GM19395 (cell line): ENCODE measurements at regions not wholly inside any gene's neighbourhood (a gene's known extent, or its start where the extent isn't known, plus 50 kb on each side); places are given as distances from the start of the nearest gene placed in this dataset.
"Not testable (repeated sequence)": the region's sequence is repeated elsewhere in the genome, so short reads cannot be mapped to it uniquely, and the experiment has no call there.

Experiments
- ATAC-seq: cut with Tn5 transposase; IDR thresholded peaks from one replicate; pipeline ENCODE4 v1.9.1; 2021; ENCODE audit warnings: mild to moderate bottlenecking, moderate library complexity; ENCODE audit not compliant: unreplicated experiment

- no peak for ATAC-seq
Observed at GRCh38 chr2:71926876-71927756, 220.5 kb downstream of the CYP26B1 start.

DNA sequence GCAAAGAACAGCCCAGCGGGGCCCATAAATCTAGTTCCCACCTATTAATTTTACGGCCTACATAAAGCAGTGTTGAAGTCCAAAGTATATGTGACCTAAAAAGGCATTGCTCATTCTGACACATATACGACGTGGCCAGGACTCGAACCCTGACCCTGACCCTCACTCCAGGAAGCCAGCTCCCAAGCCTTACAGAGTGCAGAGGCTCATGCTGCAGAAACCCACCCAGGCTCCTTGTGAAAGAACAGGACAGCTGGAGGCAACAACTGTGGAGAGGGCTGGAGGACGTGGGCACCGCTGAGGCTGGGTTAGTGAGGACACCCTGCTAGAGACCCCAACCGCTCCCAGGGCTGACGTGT lies 221.6 kb downstream of the CYP26B1 start:
- no peak for ATAC-seq

GRCh38 chr2:71925268-71926088 lies 222.2 kb downstream of the CYP26B1 start:
- no peak for ATAC-seq

GRCh38 chr2:71923887-71924533 lies 223.7 kb downstream of the CYP26B1 start:
- ATAC-seq: peak; percentile 85

- no peak for ATAC-seq
Observed at GRCh38 chr2:71923143-71923525, 224.5 kb downstream of the CYP26B1 start.

GRCh38 chr2:71922499-71923142 lies 225.0 kb downstream of the CYP26B1 start:
- ATAC-seq: no peak

- ATAC-seq: no peak
Observed at GRCh38 chr2:71922091-71922490, 225.6 kb downstream of the CYP26B1 start.

DNA sequence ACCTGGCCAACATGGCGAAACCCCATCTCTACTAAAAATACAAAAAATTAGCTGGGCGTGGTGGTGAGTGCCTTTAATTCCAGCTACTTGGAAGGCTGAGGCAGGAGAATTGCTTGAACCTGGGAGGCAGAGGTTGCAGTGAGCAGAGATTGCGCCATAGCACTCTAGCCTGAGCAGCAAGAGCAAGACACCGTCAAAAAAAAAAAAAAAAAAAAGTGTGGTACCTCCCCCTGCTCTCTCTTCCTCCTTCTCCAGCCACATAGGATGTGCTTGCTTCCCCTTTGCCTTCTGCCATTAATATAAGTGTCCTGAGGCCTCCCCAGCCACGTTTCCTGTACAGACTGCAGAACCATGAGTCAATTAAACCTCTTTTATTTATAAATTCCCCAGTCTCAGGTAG lies 226.8 kb downstream of the CYP26B1 start:
- not testable (repeated sequence) for ATAC-seq

DNA sequence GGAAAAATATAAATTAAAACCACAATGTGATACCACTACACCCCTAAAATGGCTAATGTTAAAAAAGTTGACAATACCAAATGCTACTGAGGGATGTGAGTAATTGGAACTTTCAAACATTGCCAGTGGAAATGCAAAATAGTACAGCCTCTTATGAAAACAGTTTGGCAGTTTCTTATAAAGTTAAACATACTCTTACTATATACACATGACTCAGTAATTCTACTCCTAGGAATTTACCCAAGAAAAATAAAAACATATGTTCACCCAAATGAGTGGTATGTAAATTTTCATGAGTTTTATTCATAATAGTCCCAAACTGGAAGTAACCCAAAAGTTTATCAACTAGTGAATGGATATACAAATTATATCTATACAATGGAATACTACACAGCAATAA lies 228.0 kb downstream of the CYP26B1 start:
- ATAC-seq: no peak

DNA sequence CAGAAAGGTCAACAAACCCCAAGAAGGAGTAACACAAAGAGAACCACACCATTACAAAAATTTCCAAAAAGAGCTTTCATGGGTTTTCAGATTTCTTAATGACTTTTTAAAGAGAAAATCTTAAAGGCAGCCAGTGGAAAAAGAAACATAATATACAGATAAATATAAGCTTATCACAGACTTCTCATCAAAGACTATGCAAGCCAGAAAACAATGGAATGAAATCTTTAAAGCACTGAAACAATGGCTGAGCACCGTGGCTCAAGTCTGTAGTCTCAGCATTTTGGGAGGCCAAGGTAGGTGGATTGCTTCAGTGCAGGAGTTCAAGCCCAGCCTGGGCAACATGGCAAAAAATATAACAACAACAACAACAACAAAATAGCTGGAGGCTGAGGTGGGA lies 237.4 kb downstream of the CYP26B1 start:
- no peak for ATAC-seq

DNA sequence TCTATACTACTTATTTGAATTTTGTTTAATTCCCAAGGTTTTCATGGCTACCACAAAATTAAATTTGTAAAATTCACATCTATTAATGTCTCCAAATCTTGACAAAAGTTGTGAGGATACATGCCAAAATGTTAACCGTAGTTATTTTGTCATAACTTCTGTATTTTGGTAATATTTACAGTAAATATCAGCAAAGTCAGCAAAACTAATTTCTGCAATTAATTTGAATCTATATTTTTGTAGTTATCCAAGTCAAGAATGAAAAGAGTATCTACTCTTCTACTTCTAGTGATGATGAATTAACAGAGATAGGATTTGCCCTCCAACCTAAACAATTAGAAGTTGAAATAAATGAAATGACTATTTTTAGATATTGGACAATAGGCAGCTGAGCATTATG lies 238.9 kb downstream of the CYP26B1 start:
- ATAC-seq: no peak

DNA sequence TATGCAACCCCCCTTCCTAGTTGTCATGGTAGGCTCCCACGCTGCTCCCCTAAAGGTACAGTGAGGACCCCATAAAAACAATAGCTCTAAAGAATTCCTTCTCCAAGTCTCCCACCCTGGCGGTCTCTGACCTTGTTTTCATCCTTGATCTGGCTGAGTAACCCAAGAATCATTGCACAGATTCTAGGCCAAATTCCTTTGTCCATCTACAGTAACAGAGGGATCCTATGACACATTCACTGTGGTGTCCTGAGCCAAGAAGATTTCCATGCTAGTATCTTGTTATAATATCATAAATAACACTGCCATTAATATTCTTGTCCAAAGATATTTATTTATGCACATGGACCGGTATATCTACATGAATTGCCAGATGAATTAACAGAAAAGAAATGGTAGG lies 240.2 kb downstream of the CYP26B1 start:
- no peak for ATAC-seq

DNA sequence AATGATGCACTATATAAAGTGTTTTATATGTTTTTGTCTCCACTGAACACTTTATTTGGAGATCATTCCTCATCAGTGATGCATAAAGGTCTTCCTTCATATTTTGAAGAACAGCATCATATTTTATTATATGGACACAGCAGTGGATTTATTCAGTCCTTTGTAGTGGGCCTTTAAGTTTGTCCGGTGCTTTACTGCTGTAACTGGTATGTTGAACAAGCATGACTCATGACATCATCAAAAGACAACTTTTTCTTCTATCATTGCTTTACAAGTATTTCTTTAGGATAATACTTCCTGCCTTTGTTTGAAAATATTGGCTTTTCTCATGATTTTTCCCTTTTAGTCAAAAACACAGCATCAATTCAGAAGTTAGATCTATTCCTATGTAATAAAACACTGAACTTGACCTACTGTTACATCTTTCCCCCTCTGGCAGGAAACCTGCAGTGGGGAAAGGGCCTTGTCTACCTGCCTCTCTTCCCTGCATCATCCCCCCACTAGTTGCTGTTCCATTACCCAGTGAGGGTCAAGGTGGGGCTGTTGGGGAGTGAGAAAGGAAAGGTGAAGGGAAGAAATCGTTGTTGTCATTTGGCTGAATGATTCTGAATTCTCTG lies 241.2 kb downstream of the CYP26B1 start:
- ATAC-seq: no peak

GRCh38 chr2:71905205-71905604 lies 242.5 kb downstream of the CYP26B1 start:
- ATAC-seq: no peak

- no peak for ATAC-seq
Observed at GRCh38 chr2:71903841-71904240, 243.8 kb downstream of the CYP26B1 start.

- ATAC-seq: no peak
Observed at GRCh38 chr2:71901466-71901865, 246.2 kb downstream of the CYP26B1 start.

- ATAC-seq: no peak
Observed at GRCh38 chr2:71898851-71899681, 248.6 kb downstream of the CYP26B1 start.

DNA sequence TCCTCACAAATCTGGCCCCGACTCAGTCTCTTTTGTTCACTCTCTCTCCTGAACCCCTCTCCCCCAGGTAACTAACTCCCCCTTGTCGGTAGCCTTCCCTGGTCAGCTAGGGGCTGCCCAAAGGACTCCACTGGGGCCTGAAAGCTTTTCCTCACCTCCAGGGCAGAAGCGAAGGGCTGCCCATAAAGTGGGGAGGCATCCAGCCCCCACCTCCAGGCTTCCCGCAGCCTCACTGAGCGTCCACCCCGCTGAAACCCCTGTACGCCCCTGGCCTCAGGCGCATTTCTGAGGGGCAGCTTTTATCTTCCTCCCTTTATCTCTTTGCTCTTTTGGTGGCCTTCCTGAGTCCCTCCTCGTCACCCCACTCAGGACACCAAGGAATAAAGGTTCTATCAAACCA lies 249.3 kb downstream of the CYP26B1 start:
- ATAC-seq: no peak

GRCh38 chr2:71897836-71898235 lies 249.8 kb downstream of the CYP26B1 start:
- ATAC-seq: no peak

DNA sequence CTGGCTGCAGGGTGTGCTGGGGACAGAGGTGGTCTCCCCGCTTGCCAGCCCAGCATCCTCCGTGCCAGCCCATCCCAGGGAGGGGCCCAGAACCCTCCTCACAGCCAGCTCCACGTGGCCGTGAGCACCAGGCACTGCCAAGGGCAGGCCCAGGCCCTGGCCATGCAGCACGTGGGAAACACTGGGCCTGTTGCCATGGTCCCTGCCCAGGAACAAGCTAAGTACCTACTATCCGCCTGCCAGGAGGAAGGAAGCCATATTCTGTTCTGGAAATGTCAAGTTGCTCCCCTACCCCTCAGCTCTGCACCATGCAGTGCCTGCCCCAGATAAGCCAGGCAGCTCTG lies 250.6 kb downstream of the CYP26B1 start:
- ATAC-seq: no peak
